Cardiac fibroblast (primary cell): ENCODE measurements at regions not wholly inside any gene's neighbourhood (a gene's known extent, or its start where the extent isn't known, plus 50 kb on each side); places are given as distances from the start of the nearest gene placed in this dataset.
A peak's percentile ranks its signal among the peaks of the same experiment; 100 is the strongest.

Experiments
- DNase-seq, 2 donors: peaks; one replicate each; pipeline versions ENCODE4 v3.0.0 to v3.0.0-alpha.2; 2010; ENCODE audit warnings: low read depth in 2 of 2
- H3K4me3 ChIP-seq, 2 donors: replicated peaks in 1 of 2; 1 replicate in 1 of 2; 2 replicates in 1 of 2; pipeline ENCODE4 v1.5.1; 2011; ENCODE audit warnings: low read depth in 2 of 2, low read length in 2 of 2, mild to moderate bottlenecking in 2 of 2, moderate library complexity in 1 of 2
- TF ChIP-seq, protein P1 (sequence below): IDR thresholded peaks from one replicate; pipeline ENCODE4 v1.5.1; 2011; ENCODE audit warnings: low read depth, mild to moderate bottlenecking, low read length, inconsistent platforms

GRCh38 chr15:57872281-57873030 is 165.9 kb downstream of the POLR2M start:
- H3K4me3 ChIP-seq: no peak overlapping the region
- no peak for DNase-seq
- TF ChIP-seq, protein P1, sequence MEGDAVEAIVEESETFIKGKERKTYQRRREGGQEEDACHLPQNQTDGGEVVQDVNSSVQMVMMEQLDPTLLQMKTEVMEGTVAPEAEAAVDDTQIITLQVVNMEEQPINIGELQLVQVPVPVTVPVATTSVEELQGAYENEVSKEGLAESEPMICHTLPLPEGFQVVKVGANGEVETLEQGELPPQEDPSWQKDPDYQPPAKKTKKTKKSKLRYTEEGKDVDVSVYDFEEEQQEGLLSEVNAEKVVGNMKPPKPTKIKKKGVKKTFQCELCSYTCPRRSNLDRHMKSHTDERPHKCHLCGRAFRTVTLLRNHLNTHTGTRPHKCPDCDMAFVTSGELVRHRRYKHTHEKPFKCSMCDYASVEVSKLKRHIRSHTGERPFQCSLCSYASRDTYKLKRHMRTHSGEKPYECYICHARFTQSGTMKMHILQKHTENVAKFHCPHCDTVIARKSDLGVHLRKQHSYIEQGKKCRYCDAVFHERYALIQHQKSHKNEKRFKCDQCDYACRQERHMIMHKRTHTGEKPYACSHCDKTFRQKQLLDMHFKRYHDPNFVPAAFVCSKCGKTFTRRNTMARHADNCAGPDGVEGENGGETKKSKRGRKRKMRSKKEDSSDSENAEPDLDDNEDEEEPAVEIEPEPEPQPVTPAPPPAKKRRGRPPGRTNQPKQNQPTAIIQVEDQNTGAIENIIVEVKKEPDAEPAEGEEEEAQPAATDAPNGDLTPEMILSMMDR: no peak

DNA sequence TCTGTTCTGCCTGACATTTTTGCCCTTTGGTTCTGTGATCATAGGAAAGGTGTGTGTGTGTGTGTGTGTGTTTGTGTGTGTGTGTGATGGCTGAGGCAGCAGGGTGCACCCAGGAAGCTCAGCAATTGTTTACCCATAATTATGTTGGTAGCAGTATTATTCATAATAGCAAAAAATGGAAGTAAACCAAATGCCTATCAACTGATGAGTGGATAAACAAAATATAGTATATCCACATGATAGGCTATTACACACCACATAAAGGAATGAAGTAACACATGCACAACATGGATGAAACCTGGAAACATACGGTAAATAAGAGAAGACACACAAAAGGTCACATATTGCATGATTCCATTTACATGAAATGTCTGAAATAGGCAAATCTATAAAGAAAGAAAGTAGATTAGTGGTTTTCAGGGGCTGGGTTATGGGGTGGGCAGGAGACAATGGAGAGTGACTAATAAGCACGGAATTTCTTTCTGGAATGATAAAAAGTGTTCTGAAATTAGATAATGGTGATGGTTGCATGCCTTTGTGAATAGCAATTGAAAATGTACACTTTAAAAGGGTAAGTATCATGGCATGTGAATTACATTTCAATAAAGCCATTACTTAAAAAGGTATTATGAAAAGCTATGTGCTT is 167.2 kb downstream of the POLR2M start:
- TF ChIP-seq, protein P1: no peak
- peak; percentile 56 to 72 for DNase-seq
- no peak overlapping the region for H3K4me3 ChIP-seq

- H3K4me3 ChIP-seq: no peak overlapping the region
- DNase-seq: no peak
- TF ChIP-seq, protein P1: no peak
Measured at GRCh38 chr15:57875347-57875746, 168.8 kb downstream of the POLR2M start.

GRCh38 chr15:57878573-57878972 is 172.1 kb downstream of the POLR2M start:
- TF ChIP-seq, protein P1: no peak
- DNase-seq: peak in 1 of 2 donors; percentile 43
- no peak overlapping the region for H3K4me3 ChIP-seq

DNA sequence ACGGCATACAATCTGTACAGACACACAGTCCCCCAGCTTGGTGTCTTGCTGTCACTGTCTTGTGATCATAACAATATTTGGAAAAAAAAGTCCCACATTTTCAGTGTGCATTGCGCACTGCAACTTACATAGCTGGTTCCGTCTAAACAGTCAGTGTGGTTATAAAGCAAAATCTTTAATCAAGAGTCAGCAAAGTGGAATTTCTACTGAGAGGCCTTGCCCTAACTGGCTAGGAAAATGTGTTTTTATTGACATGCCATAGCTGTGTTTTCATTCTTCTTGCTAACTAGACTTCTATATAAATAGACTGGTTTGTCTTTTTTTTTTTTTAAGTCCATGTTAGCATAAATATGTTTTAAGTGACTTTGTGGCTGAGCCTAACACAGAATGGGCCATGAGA is 174.8 kb downstream of the POLR2M start:
- DNase-seq: peak in 1 of 2 donors; percentile 54
- TF ChIP-seq, protein P1: no peak
- H3K4me3 ChIP-seq: no peak overlapping the region

DNA sequence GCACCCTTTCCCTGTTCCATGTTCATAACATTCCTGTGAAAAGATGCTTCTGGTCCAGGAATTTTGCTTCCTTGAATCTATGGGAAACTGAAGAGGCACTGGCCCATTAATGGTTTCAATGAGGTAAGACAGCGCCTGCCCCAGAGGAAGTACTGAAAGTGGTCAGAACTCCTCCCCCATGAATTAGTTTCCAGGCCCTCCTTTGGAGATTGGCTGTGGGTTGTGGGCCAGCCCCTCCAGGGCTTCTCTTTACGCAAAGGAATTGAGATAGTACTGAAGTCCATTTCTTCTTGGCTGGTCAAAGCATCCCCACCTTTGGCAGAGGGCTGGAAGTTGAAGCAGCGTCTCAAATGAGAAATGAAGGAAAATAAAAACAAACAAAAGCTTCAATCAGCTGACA is 175.5 kb downstream of the POLR2M start:
- no peak for DNase-seq
- H3K4me3 ChIP-seq: no peak overlapping the region
- TF ChIP-seq, protein P1: no peak
